Renal pelvis (tissue), 1 donor: ENCODE measurements at regions not wholly inside any gene's neighbourhood (a gene's known extent, or its start where the extent isn't known, plus 50 kb on each side); places are given as distances from the start of the nearest gene placed in this dataset.
"Not testable (repeated sequence)": the region's sequence is repeated elsewhere in the genome, so short reads cannot be mapped to it uniquely, and the experiment has no call there.

Experiments used
- DNase-seq: peaks from one replicate; pipeline ENCODE4 v3.0.0-alpha.2; 2013

DNA sequence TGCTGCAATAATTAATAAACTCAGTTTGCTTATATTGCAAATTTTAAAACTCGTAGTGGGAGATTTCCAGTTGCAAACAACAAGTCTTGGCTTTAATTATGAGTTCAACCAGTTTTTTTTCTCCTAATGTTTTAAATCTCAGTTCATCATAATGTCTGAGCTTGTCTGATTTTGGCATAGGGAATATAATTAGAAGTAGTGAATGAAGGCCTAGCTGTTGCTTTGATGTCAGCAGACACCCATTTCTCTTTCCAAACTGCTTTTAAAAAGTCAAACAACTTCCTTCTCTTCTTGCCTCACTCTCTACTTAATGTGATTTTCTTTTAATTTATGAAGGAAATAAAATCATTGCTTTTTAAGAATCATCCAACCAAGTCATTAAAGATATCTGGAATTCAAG is 1462.1 kb downstream of the DPP10 start:
- no peak for DNase-seq

DNA sequence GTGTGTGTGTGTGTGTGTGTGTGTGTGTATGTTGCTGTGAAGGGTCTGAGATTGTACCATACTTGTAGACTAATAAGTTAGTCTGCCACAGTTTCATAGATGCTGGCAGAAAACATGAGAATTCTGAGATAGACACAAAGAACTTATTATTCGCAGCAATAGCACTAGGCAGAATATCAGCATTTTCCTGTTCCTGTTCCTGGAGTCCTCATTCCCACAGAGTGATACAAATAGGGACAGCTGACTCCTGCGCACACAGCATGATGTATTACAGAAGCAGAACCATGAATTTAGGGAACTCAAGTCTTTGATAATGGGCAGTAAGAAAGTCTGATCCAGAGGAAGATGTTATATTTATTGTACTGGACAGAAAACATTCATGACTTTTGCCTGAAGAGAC is 1466.3 kb downstream of the DPP10 start:
- no peak for DNase-seq

DNA sequence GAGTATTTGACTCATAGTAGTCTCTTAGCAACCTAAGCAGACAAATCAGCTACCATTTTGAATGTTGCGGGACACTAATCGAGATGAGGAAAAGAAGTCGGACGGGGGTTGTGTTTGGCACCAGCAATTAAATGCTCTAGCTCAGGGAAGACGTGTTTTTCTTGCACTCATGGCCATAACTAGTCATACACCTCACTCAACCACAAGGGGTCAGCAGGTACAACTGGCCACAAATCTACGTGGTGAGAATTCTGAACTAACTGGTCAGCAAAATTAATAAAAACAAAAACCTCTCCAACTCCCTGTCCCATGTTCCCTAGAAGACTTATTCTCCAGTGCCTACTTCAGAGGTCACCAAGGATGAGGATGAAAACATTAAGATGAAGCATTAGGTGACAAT is 1467.8 kb downstream of the DPP10 start:
- DNase-seq = no peak

DNA sequence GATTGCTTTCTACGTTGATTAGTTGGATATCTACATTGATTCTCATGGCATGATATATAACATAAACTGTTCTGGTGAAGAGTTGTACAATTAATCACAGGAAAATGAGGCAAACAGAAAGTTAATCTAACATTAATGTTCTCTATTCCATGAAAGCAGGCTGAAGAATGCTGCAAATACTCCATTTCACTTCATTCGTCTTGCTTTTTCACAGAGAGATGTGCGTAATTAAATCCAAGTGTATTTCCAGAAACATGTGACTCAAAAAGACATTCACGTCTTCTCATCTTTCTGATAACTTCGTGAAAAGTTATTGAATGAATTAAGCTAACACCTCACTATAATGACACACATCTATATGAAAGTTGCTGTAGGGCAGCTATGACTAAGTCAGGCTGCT is 1471.5 kb downstream of the DPP10 start:
- DNase-seq = no peak

DNA sequence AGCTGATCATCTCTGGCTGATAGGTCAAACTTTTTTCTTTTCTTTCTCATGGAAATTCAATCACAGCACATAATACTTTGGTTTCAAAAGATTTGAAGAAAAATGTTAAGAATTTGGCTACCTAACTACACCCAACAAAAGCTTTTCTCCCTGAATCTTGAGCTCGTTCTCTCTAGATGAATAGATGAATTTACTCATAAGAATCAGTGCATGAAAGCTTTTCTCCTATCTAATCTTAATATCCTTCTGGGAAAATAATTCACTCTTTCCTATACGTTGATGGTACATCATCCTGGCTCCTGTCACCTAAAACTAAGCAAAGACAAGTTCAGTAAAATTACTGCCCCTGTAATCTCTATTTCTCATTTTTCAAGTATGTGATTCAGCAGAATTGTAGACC is 1479.1 kb downstream of the DPP10 start:
- DNase-seq = no peak

DNA sequence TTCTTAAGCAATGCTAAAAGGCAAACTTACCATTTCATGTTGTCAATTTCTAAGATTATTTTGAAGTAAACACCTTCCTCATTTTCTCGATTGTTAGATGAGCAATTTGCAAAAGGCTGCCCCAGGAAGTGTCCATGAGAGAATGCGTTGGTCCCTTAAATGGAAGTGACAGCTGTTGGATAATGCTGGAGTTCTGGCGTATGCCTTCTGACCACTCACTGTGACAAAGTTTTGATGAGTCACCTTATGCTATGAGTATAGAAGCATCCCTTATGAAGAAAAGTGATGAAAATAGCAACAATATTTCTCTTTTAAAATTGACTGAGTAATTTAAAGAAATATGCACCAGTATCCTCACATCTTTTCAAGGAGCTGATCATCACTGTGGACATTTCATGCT is 1497.5 kb downstream of the DPP10 start:
- DNase-seq = no peak

DNA sequence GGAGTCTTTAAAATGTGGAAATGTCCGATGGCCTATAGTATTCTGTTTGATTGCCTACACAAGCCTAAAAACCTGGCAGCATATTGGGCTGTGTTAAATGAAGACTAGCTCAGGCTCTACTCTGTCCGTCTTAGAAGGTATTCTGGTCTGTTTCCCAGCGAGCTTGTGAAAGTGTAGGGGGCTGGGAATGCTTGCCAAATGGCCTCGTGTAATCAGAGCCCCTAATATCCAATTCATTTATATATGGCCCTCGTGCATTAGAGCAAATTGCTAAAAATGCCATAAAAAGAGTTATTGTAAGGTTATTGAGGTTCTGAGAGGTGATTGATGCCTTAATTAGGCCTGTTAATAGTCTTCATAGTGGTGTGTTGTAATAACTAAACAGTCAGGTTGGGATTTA is 1500.4 kb downstream of the DPP10 start:
- no peak for DNase-seq

DNA sequence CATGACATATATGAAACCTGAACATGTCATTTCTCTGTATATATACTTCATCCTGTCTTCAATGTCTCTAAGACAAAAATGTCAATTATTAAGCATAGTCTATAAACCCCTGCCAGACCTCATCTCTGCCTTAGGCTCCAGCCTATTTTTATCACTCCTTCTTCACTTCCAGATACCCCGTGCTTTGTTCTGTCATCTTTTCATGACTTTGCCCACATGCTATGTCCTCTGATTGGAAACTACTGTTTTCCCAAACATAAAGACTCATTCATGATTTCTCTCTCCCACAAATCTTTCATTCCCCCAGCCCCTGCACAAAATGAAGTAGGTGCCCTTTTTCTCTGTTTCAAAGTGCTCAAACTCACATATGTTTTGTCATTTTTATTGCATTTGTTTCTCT is 1503.9 kb downstream of the DPP10 start:
- no peak for DNase-seq

DNA sequence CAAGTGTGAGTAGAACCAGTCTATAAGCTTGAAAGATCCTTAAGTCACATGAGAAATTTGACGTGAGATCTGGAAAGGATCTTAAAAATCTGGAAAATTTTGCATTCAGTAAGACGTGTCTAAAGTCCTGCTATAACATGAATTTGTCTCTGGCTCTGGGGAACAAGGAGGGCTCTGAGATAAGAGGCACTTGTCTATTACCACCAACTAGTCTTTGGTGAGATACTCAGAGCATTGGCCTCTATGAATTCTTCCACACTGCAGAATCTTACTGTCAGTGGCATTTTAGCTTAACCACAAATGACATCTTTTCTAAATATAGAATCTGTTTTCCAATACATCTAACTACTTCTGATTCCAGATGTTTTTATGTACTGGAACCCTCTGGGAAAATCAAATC is 1504.5 kb downstream of the DPP10 start:
- no peak for DNase-seq

DNA sequence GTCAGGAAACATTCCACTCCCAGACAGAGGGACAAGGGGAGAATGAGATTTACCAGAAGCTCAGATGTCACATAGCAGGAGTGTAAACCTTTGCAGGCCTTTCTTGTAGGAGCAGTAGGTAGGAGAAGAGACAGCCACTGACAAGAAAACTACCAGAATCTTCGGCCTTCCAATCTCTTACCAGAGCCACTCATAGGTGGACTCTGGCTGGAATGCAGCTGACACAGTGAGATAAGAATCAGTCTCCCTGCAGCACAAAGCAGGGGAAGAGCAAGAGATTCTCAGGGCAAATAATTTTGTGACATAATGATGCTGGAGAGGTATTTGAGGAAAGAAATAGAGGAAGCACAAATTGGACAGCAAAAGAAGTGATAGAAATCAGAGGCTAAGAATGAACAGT is 1534.5 kb downstream of the DPP10 start:
- DNase-seq = no peak

DNA sequence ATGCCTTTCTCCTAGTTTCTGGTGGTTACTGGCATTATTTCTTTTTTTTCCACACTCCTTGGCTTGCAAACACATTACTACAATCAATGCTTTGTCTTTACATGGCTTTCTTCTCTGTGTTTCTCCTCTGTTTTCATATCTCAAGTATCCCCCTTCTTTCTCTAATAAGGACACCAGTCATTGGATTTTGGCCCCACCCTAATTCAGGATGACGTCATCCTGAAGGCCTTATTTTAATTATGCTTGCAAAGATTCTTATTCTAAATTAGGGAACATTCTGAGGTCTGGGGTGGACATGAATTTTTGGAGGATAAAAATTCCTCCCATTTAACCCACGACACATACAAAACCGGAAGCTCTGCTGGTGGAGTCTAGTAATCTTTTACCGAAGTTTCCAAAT is 1556.6 kb downstream of the DPP10 start:
- no peak for DNase-seq

DNA sequence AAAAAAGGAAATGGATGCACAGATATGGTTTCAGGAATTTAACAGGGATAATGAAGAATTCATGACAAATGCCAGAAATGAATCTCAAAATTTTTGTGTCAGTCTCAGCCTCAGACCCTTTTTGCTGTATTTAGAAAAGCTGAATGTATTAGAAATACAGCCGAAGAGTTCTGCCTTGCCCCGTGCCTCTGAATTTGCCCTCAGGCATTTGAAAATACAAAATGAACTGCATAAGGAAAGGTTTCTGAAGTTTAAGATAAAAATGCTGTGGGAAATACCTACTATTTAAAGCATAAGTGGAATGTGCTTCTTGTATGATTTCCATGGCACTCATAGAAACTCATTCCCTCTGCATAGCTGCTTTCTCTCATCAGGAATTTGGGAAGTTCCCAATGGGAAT is 1580.6 kb downstream of the DPP10 start:
- no peak for DNase-seq

DNA sequence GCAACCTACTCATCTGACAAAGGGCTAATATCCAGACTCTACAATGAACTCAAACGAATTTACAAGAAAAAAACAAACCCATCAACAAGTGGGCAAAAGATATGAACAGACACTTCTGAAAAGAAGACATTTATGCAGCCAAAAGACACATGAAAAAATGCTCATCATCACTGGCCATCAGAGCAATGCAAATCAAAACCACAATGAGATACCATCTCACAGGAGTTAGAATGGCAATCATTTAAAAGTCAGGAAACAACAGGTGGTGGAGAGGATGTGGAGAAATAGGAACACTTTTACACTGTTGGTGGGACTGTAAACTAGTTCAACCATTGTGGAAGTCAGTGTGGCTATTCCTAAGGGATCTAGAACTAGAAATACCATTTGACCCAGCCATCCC is 1596.3 kb downstream of the DPP10 start:
- DNase-seq = not testable (repeated sequence)

DNA sequence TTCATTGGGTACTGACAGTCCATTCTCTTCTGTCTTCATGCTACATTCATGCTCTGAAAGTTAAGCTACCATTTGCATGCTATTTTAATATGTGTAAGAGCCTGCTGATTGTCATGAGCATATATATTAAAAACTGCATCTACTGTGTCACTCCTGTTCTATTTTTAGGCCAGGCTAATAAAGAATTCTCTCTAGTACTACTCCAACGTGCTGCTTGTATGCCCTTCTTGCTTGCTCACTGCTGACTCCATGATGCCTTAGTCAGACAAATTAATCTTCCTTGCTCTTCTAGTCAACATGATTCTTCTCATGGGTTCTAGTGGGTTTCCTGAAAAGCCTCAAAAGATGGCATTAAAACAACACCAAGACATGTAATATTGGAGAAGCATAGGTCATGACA is 1600.1 kb downstream of the DPP10 start:
- DNase-seq = no peak

DNA sequence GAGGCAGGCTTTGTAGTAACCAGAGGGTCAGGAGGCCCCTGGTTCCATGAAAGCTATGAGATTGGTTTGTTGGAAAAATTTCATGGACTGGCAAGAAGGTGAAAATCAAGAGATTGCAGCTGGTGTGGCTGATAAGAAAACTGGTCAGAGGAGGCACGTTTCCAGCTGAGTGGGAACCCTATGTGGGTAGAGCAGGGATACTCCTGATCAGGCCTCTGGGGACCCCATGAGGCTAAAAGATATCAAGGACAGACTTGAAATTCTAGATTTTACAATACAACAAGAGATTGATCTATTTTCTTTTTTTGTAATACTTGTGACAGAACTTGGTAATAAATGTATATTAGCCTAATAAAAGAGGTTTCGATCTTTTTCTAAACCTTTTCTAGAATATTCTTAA is 1615.1 kb downstream of the DPP10 start:
- DNase-seq = no peak

DNA sequence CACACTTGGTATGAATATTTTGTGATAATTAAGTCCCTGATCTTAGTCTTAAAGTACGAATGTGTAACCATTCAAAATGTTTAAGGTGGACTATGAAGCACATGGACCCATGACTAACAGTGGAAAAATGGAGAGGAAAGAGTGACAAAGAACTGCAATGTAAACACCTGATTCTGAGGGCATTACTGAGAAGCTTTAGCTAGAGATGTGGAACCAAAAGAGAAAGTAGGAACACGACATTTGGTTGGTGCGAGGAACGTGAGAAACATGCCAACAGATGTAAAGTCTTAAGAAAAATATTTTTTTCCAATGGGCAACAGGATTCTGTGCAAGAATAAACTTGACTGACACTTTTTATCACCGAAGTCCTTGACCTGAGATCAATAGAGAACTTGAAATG is 1618.6 kb downstream of the DPP10 start:
- no peak for DNase-seq

DNA sequence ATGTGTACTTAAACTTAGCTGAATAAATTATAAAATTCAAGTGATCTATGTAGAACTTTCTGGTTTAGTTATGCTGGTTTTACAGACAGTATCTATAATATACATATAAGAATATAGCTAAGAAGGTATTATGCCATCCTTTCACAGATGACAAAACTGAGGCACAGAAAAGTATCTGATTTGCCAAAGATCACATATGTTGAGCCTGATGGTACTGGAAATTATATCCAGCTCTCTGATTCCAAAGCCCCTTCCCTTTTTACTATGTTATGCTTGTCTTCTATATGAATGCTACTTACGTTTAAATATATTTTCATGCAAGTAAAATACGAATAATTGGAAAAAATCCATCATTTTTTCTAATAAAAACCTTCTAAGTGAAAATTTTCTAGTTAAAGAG is 1631.3 kb downstream of the DPP10 start:
- DNase-seq = no peak

DNA sequence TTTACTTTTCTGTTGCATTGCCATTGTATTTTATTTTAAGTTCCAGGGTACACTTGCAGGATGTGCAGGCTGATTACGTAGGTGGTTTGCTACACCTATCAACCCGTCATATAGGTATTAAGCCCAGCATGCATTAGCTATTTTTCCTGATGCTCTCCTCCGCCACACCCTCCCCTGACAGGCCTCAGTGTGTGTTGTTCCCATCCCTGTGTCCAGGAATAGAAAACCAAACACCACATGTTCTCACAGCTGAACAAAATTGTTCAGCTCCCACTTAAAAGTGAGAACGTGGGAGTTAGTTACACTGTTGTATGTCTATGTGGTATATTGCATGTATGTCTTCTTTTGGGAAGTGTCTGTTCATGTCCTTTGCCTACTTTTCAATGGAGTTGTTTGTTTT is 1631.7 kb downstream of the DPP10 start:
- DNase-seq = no peak

DNA sequence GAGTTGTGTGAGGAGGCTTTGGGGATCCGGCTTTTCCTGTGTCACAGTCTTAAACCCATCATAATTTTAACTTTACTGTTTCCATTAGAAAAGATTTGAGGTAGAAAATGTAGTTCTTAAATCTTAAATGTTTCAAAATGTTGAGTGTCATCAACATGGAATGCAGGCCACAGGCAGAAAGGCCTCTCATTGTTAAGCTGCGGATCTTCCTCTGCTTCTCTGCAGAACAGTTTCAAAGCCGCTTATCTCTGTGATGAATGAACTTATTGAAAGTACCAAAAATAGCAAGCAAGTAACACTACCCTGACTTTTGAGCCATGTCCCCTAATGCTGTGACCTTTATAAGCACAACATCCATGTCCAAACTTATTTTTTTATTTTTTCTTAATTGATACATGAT is 1645.8 kb downstream of the DPP10 start:
- DNase-seq = no peak

DNA sequence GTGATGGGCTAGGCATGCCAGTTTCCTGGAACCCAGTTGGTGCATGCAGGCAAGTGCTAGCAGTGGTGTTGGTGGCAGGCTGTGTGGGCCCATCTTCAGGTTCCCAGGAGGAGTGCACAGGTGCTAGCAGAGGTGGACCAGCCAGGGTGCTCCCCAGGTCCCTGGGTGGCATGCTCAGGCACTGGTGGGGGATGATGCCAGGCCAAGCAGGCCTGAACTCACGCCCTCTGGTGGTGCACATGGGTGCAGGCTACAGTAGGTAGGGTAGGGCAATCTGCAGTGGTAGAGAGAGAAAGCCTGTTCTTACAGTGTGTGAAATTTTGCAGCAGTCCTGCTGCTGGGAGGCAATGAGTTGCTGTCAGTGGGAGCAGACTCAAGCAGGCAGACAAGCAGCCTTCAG is 1651.8 kb downstream of the DPP10 start:
- DNase-seq = no peak

DNA sequence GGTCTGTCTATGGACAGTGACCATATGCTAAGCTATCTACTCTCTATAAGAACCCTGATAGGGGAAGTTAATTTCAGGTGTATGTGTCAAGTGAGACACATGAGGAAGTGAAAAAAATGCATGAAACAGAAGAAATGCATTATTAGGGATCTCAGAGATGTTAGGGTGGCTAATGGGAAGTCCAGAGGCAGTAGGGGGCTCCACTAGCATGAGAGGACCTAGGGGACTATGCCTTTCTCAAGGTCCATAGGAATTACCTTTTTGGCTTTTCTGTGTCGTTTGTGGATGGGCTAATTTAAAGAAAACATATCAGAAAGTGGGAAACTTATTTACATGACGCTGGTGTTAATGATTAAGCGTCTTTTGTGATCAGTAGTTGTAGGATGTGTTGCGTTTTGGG is 1653.2 kb downstream of the DPP10 start:
- no peak for DNase-seq

DNA sequence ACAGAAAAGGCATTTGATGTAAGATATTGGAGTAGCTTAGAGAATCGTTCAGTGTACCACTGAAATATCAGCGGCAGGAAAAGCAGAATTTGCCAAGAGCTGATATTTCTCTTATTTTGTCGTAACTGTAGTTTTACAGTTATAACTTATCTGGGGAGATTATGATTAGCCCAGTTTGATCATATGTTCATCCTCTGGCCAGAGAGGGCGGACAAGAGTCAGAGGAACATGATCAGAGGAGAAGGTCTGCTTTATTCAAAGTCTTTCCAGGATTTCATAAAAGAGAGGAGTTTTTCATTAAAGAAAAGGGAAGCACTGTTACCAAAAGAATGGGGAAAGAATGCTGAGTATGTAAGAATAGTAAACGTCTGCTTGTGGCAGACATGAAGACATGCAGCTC is 1655.6 kb downstream of the DPP10 start:
- no peak for DNase-seq

DNA sequence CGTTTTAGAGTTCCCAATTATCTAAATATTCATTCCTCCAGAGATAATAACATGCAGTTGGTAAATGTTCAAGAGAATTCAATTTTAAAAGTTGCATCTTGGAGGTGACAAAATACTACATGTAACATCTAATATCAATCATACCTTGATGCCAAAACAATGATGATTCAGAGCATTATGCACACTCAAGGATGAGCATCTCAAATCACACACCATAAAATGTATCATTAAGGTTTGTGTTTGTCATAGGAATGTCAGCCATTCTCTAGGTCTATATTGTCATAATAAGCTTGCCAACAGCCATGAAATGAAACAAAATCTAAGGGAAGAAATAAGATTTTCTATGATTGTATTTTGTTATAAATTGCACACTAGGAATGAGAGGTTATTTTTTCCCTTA is 1667.0 kb downstream of the DPP10 start:
- no peak for DNase-seq

DNA sequence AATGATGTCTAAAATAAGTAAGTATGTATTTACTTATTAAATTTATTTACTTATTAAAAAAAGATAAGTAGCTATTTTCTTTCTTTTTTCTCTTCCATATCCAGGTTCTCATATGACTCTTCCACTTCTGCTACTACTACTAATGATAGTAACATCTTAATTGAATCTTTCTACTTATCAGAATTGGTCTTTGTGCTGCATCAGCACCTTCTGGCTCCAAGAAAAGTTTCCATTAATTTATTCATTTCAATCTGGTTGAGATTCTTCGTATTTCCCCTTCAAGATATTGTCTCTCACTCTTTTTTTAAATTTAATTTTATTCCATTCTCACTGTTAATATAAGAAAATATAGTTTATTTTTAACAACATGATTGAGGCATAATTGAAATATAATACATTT is 1675.4 kb downstream of the DPP10 start:
- no peak for DNase-seq

DNA sequence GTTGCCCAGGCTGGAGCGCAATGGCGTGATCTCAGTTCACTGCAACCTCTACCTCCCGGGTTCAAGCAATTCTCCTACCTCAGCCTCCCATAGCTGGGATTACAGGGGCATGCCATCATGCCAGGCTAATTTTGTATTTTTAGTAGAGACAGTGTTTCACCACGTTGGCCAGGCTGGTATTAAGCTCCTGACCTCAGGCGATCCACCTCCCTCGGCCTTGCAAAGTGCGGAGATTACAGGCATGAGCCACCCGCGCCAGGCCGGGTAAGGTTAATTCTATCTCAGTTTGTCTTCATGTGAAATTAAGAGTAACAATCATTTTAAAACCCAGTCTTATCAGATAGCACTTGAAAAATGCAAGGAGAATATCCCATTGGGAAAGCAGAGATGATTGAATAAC is 1681.7 kb upstream of the DDX18 start:
- no peak for DNase-seq
